Keratinocyte (primary cell): ENCODE measurements at regions not wholly inside any gene's neighbourhood (a gene's known extent, or its start where the extent isn't known, plus 50 kb on each side); places are given as distances from the start of the nearest gene placed in this dataset.

Source experiments
- DNase-seq: peaks from one replicate; pipeline ENCODE4 v3.0.0-alpha.2; 2011; ENCODE audit warnings: low read depth, missing footprints, low spot score
- FAIRE-seq: peaks from 2 replicates; lab custom pipeline; 2011; peaks lifted over from hg19 to GRCh38; lab: Jason Lieb, UNC
- H2AFZ ChIP-seq: 2 replicates; pipeline ENCODE4 v1.6.0; 2012; ENCODE audit warnings: low read length, control low read depth, inconsistent platforms; ENCODE audit not compliant: control insufficient read depth
- H3K27ac ChIP-seq: 2 replicates; pipeline ENCODE4 v1.5.1; 2011; ENCODE audit warnings: low read length; ENCODE audit not compliant: control insufficient read depth, insufficient read depth
- H3K27me3 ChIP-seq: 3 replicates; pipeline ENCODE4 v1.6.0; 2011; ENCODE audit warnings: low read length; ENCODE audit not compliant: control insufficient read depth, insufficient read depth; ENCODE audit errors: extremely low read depth
- H3K36me3 ChIP-seq, 2 experiments: 2 replicates in 1 of 2; 3 replicates in 1 of 2; pipeline ENCODE4 v1.5.1; 2011; ENCODE audit warnings: low read length in 2 of 2, mild to moderate bottlenecking in 1 of 2; ENCODE audit not compliant: control insufficient read depth in 2 of 2, insufficient read depth in 2 of 2; ENCODE audit errors: extremely low read depth in 1 of 2
- H3K4me1 ChIP-seq: 3 replicates; pipeline ENCODE4 v1.5.1; 2011; ENCODE audit warnings: low read length; ENCODE audit not compliant: control insufficient read depth, insufficient read depth; ENCODE audit errors: extremely low read depth
- H3K4me2 ChIP-seq: 3 replicates; pipeline ENCODE4 v1.6.0; 2011; ENCODE audit warnings: low read depth, low read length; ENCODE audit not compliant: control insufficient read depth, insufficient read depth; ENCODE audit errors: extremely low read depth
- H3K4me3 ChIP-seq, 3 experiments: fragments of 200-600 bp in 1 of 3; sonication (generic) in 1 of 3; 2 replicates in 2 of 3; 3 replicates in 1 of 3; pipeline ENCODE4 v1.5.1; 2011 to 2016; ENCODE audit warnings: low read length in 3 of 3, mild to moderate bottlenecking in 3 of 3, control low read depth in 2 of 3, inconsistent platforms in 1 of 3, low read depth in 1 of 3, mixed read lengths in 1 of 3, mixed run types in 1 of 3, moderate library complexity in 1 of 3; ENCODE audit not compliant: control insufficient read depth in 2 of 3, insufficient read depth in 2 of 3; ENCODE audit errors: extremely low read depth in 1 of 3
- H3K79me2 ChIP-seq: 2 replicates; pipeline ENCODE4 v1.6.0; 2012; ENCODE audit warnings: low read length; ENCODE audit not compliant: control insufficient read depth, insufficient read depth
- H3K9ac ChIP-seq: 3 replicates; pipeline ENCODE4 v1.6.0; 2011; ENCODE audit warnings: low read length; ENCODE audit not compliant: control insufficient read depth, insufficient read depth; ENCODE audit errors: extremely low read depth
- H3K9me1 ChIP-seq: 3 replicates; pipeline ENCODE4 v1.6.0; 2011; ENCODE audit warnings: low read length; ENCODE audit not compliant: control insufficient read depth, insufficient read depth; ENCODE audit errors: extremely low read depth
- H3K9me3 ChIP-seq: 2 replicates; pipeline ENCODE4 v1.5.1; 2012; ENCODE audit warnings: low read depth, low read length; ENCODE audit not compliant: control insufficient read depth
- H4K20me1 ChIP-seq: 3 replicates; pipeline ENCODE4 v1.6.0; 2011; ENCODE audit warnings: low read length; ENCODE audit not compliant: control insufficient read depth, insufficient read depth; ENCODE audit errors: extremely low read depth
- EZH2 ChIP-seq: IDR thresholded peaks from one replicate; pipeline ENCODE4 v1.6.1; 2012; ENCODE audit warnings: inconsistent platforms, mild to moderate bottlenecking, low read length, moderate library complexity
- dilution Hi-C: fragments of 300-500 bp; cut with MboI; formaldehyde crosslinking; loops from one replicate; pipeline ENCODE4 v1.7.0; 2020; ENCODE audit warnings: low sequenced_read_pairs; ENCODE audit not compliant: extremely low pct_ligation_motif_present
- TF ChIP-seq, protein P1 (sequence below), 3 experiments: IDR thresholded peaks in 1 of 3; conservative IDR thresholded peaks in 1 of 3; optimal IDR thresholded peaks in 1 of 3; 2 replicates in 2 of 3; 3 replicates in 1 of 3; pipeline versions ENCODE3 to v1.5.1; 2011; ENCODE audit warnings: low read length in 3 of 3, mild to moderate bottlenecking in 3 of 3, moderate library complexity in 2 of 3, control low read depth in 1 of 3, inconsistent platforms in 1 of 3; ENCODE audit not compliant: insufficient read depth in 2 of 3; ENCODE audit errors: extremely low read depth in 1 of 3

DNA sequence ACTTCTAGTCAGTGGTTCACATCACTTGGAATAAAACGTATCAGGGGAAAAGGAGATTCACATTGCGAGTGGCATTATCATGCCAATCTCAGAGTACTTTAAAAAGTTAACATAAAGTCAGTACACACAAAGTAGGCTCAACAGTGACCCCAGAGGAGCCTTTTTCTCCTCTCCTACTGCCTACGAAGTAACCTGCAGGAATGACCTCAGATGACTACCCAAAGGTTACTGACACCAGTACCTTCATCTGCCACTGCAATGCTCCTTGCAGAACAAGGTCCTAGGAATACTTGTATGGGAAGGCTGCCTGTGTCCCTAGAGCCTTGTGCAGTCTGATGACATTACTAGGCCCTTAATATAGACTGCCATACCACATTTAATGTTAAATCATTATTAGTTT is 389.8 kb upstream of the LYPLAL1 start:
- TF ChIP-seq, protein P1, sequence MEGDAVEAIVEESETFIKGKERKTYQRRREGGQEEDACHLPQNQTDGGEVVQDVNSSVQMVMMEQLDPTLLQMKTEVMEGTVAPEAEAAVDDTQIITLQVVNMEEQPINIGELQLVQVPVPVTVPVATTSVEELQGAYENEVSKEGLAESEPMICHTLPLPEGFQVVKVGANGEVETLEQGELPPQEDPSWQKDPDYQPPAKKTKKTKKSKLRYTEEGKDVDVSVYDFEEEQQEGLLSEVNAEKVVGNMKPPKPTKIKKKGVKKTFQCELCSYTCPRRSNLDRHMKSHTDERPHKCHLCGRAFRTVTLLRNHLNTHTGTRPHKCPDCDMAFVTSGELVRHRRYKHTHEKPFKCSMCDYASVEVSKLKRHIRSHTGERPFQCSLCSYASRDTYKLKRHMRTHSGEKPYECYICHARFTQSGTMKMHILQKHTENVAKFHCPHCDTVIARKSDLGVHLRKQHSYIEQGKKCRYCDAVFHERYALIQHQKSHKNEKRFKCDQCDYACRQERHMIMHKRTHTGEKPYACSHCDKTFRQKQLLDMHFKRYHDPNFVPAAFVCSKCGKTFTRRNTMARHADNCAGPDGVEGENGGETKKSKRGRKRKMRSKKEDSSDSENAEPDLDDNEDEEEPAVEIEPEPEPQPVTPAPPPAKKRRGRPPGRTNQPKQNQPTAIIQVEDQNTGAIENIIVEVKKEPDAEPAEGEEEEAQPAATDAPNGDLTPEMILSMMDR (optimal IDR thresholded peaks at IDR 0.05 in 1 of 3, IDR thresholded peaks at IDR 0.05 in 1 of 3, conservative IDR thresholded peaks at IDR 0.05 in 1 of 3; ENCODE audit: extremely low read depth in 1 of 3, insufficient read depth in 2 of 3, low read length in 3 of 3), result no peak
- TF ChIP-seq EZH2, result no peak
- no peaks in the 10 kb centered on the region for H3K9me3 ChIP-seq
- DNase-seq, result no peak
- no peak overlapping the region for H3K4me3 ChIP-seq
- no peak overlapping the region for H3K4me2 ChIP-seq
- no peaks in the 10 kb centered on the region for H3K36me3 ChIP-seq
- H3K9me1 ChIP-seq, result no peaks in the 10 kb centered on the region
- no peak overlapping the region for H3K9ac ChIP-seq
- peaks cover 10% of the 10 kb centered on the region for H3K4me1 ChIP-seq
- no peaks in the 10 kb centered on the region for H3K27me3 ChIP-seq
- no peaks in the 10 kb centered on the region for H3K79me2 ChIP-seq
- H3K27ac ChIP-seq, result no peak overlapping the region
- H2AFZ ChIP-seq, result no peak overlapping the region
- no peaks in the 10 kb centered on the region for H4K20me1 ChIP-seq
- no peak for FAIRE-seq
- dilution Hi-C loops, result no loop called here

DNA sequence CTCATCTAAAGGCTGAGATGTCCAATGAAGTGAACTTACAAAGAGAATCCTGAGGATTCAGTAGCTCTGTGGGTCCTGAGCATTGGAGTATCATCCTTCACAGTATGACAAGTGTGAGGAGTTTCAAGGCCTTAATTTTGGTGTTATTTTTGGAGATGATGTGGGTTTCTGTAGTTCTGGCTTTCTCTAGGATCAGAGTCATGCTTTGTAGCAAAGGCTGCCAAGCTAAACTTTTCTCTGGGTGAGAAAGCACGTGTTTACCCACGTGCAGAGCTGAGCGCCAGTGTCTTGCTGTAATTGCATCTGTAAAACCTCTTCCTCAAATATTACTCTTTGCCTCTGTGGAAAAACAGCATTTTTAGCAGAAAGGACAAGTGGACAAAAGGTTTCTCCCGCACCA is 387.8 kb upstream of the LYPLAL1 start:
- H3K9ac ChIP-seq, result no peak overlapping the region
- no peaks in the 10 kb centered on the region for H3K9me3 ChIP-seq
- no peaks in the 10 kb centered on the region for H3K9me1 ChIP-seq
- FAIRE-seq, result no peak
- H3K27me3 ChIP-seq, result no peaks in the 10 kb centered on the region
- no peaks in the 10 kb centered on the region for H3K4me1 ChIP-seq
- dilution Hi-C loops, result no loop called here
- no peak for TF ChIP-seq EZH2
- TF ChIP-seq, protein P1 (optimal IDR thresholded peaks at IDR 0.05 in 1 of 3, IDR thresholded peaks at IDR 0.05 in 1 of 3, conservative IDR thresholded peaks at IDR 0.05 in 1 of 3; ENCODE audit: extremely low read depth in 1 of 3, insufficient read depth in 2 of 3, low read length in 3 of 3), result no peak
- no peak for DNase-seq
- no peak overlapping the region for H2AFZ ChIP-seq
- no peak overlapping the region for H3K27ac ChIP-seq
- no peak overlapping the region for H3K4me2 ChIP-seq
- H3K36me3 ChIP-seq, result no peaks in the 10 kb centered on the region
- H3K4me3 ChIP-seq, result no peak overlapping the region
- H3K79me2 ChIP-seq, result no peaks in the 10 kb centered on the region
- H4K20me1 ChIP-seq, result no peaks in the 10 kb centered on the region
